ENCODE measurements at regions not wholly inside any gene's neighbourhood (a gene's known extent, or its start where the extent isn't known, plus 50 kb on each side); places are given as distances from the start of the nearest gene placed in this dataset.

DNA sequence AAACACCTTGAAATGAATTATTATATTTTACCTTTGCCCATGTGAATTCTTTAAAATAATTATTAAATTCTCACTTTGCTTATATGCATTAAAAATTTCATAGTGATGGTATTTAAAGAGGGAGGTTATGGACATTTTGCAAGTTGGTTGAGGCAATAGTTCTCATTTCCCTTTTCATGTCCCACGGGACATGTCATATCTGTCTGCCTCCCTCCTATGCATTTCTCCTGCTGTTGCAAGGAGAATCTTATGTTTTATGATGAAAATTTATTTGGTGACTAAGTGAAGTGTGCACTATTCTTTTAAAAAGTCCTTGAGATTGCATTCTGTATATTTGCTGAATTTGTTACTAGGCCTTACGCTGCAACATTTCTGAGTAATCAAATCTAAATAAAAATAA is 67.2 kb downstream of the UTRN start:
- Mint-ChIP-seq H3K27ac (no peak overlapping the region), H3K27me3 (ENCODE audit: insufficient read depth, low read depth, poor library complexity) (peaks cover 6% of the 10 kb centered on the region), H3K36me3 (ENCODE audit: low read depth) (peaks cover 8% of the 10 kb centered on the region), H3K4me1 (peaks cover 40% of the 10 kb centered on the region), H3K9me3 (peaks cover 2% of the 10 kb centered on the region; the same call in 2 of the 3 replicates), H3K4me3 (no peak overlapping the region)
- H3F3A ChIP-seq (replicated peaks; ENCODE audit: low read depth), result no peaks in the 10 kb centered on the region
- no peaks in the 10 kb centered on the region for H3K27me3 ChIP-seq (ENCODE audit: insufficient read depth)
- no peak overlapping the region for H3K4me3 ChIP-seq
- ATAC-seq (no peak), DNase-seq (ENCODE audit: low spot score) (no peak)
- TF ChIP-seq, protein P1, sequence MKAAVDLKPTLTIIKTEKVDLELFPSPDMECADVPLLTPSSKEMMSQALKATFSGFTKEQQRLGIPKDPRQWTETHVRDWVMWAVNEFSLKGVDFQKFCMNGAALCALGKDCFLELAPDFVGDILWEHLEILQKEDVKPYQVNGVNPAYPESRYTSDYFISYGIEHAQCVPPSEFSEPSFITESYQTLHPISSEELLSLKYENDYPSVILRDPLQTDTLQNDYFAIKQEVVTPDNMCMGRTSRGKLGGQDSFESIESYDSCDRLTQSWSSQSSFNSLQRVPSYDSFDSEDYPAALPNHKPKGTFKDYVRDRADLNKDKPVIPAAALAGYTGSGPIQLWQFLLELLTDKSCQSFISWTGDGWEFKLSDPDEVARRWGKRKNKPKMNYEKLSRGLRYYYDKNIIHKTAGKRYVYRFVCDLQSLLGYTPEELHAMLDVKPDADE (IDR thresholded peaks at IDR 0.05), result no peak
- TF ChIP-seq CREB1 (CRISPR knock-in tag; IDR thresholded peaks at IDR 0.05; ENCODE audit: low read depth), result no peak
- TF ChIP-seq EZH2 (IDR thresholded peaks at IDR 0.05; ENCODE audit: low read depth, unreplicated experiment), result no peak
- no peak for TF ChIP-seq POLR2AphosphoS5 (IDR thresholded peaks at IDR 0.05; ENCODE audit: low read depth)
- TF ChIP-seq, protein P2, sequence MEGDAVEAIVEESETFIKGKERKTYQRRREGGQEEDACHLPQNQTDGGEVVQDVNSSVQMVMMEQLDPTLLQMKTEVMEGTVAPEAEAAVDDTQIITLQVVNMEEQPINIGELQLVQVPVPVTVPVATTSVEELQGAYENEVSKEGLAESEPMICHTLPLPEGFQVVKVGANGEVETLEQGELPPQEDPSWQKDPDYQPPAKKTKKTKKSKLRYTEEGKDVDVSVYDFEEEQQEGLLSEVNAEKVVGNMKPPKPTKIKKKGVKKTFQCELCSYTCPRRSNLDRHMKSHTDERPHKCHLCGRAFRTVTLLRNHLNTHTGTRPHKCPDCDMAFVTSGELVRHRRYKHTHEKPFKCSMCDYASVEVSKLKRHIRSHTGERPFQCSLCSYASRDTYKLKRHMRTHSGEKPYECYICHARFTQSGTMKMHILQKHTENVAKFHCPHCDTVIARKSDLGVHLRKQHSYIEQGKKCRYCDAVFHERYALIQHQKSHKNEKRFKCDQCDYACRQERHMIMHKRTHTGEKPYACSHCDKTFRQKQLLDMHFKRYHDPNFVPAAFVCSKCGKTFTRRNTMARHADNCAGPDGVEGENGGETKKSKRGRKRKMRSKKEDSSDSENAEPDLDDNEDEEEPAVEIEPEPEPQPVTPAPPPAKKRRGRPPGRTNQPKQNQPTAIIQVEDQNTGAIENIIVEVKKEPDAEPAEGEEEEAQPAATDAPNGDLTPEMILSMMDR (conservative IDR thresholded peaks at IDR 0.05; ENCODE audit: low read depth in 2 of 2), result no peak
- no peak for TF ChIP-seq NANOG (IDR thresholded peaks at IDR 0.05; ENCODE audit: borderline replicate concordance)
- no peak for TF ChIP-seq STAT1 (IDR thresholded peaks at IDR 0.05; ENCODE audit: unreplicated experiment)
- TF ChIP-seq, protein P3, sequence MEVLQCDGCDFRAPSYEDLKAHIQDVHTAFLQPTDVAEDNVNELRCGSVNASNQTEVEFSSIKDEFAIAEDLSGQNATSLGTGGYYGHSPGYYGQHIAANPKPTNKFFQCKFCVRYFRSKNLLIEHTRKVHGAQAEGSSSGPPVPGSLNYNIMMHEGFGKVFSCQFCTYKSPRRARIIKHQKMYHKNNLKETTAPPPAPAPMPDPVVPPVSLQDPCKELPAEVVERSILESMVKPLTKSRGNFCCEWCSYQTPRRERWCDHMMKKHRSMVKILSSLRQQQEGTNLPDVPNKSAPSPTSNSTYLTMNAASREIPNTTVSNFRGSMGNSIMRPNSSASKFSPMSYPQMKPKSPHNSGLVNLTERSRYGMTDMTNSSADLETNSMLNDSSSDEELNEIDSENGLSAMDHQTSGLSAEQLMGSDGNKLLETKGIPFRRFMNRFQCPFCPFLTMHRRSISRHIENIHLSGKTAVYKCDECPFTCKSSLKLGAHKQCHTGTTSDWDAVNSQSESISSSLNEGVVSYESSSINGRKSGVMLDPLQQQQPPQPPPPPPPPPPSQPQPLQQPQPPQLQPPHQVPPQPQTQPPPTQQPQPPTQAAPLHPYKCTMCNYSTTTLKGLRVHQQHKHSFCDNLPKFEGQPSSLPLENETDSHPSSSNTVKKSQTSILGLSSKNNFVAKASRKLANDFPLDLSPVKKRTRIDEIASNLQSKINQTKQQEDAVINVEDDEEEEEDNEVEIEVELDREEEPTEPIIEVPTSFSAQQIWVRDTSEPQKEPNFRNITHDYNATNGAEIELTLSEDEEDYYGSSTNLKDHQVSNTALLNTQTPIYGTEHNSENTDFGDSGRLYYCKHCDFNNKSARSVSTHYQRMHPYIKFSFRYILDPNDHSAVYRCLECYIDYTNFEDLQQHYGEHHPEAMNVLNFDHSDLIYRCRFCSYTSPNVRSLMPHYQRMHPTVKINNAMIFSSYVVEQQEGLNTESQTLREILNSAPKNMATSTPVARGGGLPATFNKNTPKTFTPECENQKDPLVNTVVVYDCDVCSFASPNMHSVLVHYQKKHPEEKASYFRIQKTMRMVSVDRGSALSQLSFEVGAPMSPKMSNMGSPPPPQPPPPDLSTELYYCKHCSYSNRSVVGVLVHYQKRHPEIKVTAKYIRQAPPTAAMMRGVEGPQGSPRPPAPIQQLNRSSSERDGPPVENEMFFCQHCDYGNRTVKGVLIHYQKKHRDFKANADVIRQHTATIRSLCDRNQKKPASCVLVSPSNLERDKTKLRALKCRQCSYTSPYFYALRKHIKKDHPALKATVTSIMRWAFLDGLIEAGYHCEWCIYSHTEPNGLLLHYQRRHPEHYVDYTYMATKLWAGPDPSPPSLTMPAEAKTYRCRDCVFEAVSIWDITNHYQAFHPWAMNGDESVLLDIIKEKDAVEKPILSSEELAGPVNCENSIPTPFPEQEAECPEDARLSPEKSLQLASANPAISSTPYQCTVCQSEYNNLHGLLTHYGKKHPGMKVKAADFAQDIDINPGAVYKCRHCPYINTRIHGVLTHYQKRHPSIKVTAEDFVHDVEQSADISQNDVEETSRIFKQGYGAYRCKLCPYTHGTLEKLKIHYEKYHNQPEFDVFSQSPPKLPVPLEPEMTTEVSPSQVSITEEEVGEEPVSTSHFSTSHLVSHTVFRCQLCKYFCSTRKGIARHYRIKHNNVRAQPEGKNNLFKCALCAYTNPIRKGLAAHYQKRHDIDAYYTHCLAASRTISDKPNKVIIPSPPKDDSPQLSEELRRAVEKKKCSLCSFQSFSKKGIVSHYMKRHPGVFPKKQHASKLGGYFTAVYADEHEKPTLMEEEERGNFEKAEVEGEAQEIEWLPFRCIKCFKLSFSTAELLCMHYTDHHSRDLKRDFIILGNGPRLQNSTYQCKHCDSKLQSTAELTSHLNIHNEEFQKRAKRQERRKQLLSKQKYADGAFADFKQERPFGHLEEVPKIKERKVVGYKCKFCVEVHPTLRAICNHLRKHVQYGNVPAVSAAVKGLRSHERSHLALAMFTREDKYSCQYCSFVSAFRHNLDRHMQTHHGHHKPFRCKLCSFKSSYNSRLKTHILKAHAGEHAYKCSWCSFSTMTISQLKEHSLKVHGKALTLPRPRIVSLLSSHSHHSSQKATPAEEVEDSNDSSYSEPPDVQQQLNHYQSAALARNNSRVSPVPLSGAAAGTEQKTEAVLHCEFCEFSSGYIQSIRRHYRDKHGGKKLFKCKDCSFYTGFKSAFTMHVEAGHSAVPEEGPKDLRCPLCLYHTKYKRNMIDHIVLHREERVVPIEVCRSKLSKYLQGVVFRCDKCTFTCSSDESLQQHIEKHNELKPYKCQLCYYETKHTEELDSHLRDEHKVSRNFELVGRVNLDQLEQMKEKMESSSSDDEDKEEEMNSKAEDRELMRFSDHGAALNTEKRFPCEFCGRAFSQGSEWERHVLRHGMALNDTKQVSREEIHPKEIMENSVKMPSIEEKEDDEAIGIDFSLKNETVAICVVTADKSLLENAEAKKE (CRISPR knock-in tag; IDR thresholded peaks at IDR 0.05), result no peak
- TF ChIP-seq JUNB (IDR thresholded peaks at IDR 0.05; ENCODE audit: unreplicated experiment), result no peak
- TF ChIP-seq, protein P4, sequence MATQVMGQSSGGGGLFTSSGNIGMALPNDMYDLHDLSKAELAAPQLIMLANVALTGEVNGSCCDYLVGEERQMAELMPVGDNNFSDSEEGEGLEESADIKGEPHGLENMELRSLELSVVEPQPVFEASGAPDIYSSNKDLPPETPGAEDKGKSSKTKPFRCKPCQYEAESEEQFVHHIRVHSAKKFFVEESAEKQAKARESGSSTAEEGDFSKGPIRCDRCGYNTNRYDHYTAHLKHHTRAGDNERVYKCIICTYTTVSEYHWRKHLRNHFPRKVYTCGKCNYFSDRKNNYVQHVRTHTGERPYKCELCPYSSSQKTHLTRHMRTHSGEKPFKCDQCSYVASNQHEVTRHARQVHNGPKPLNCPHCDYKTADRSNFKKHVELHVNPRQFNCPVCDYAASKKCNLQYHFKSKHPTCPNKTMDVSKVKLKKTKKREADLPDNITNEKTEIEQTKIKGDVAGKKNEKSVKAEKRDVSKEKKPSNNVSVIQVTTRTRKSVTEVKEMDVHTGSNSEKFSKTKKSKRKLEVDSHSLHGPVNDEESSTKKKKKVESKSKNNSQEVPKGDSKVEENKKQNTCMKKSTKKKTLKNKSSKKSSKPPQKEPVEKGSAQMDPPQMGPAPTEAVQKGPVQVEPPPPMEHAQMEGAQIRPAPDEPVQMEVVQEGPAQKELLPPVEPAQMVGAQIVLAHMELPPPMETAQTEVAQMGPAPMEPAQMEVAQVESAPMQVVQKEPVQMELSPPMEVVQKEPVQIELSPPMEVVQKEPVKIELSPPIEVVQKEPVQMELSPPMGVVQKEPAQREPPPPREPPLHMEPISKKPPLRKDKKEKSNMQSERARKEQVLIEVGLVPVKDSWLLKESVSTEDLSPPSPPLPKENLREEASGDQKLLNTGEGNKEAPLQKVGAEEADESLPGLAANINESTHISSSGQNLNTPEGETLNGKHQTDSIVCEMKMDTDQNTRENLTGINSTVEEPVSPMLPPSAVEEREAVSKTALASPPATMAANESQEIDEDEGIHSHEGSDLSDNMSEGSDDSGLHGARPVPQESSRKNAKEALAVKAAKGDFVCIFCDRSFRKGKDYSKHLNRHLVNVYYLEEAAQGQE (IDR thresholded peaks at IDR 0.05; ENCODE audit: unreplicated experiment), result no peak
- no peak for TF ChIP-seq EZH2phosphoT487 (IDR thresholded peaks at IDR 0.05; ENCODE audit: unreplicated experiment)
- TF ChIP-seq ZNF331 (CRISPR knock-in tag; IDR thresholded peaks at IDR 0.05; ENCODE audit: low read depth), result no peak
- TF ChIP-seq ZNF114 (CRISPR knock-in tag; IDR thresholded peaks at IDR 0.05), result no peak
- H4K20me1 ChIP-seq (replicated peaks; ENCODE audit: insufficient read depth), result no peaks in the 10 kb centered on the region; the same call in 1 of the 2 replicates
- no peak overlapping the region for H3K27ac ChIP-seq (ENCODE audit: low read depth)
- no peak overlapping the region for H3K4me2 ChIP-seq
- H3K36me3 ChIP-seq (ENCODE audit: insufficient read depth), result no peaks in the 10 kb centered on the region
- peaks cover 18% of the 10 kb centered on the region for H3K4me1 ChIP-seq (ENCODE audit: insufficient read depth)
- H3K9me2 ChIP-seq (ENCODE audit: insufficient read depth), result no peaks in the 10 kb centered on the region
- no peak overlapping the region for H2AFZ ChIP-seq
- H3K79me2 ChIP-seq (replicated peaks; ENCODE audit: insufficient read depth), result peaks cover 76% of the 10 kb centered on the region

Measured in GM23338 (cell line).